Liver (tissue), 8 donors: ENCODE measurements at regions not wholly inside any gene's neighbourhood (a gene's known extent, or its start where the extent isn't known, plus 50 kb on each side); places are given as distances from the start of the nearest gene placed in this dataset.

Experiments used
- DNase-seq: peaks from one replicate; pipeline ENCODE4 v3.0.0-alpha.2; 2017; ENCODE audit warnings: low spot score
- H3K27ac ChIP-seq, 2 donors: one replicate each; pipeline ENCODE4 v1.7.0; 2013; ENCODE audit warnings: inconsistent platforms in 2 of 2, low read length in 2 of 2, control low read depth in 1 of 2, low read depth in 1 of 2, mild to moderate bottlenecking in 1 of 2
- H3K27me3 ChIP-seq, 4 donors: one replicate each; pipeline versions ENCODE4 v1.6.1 to v1.7.0; 2013; ENCODE audit warnings: low read length in 3 of 4, inconsistent platforms in 1 of 4, mild to moderate bottlenecking in 1 of 4, moderate library complexity in 1 of 4; ENCODE audit not compliant: control insufficient read depth in 4 of 4, insufficient read depth in 4 of 4
- H3K36me3 ChIP-seq, 4 donors: one replicate each; pipeline versions ENCODE4 v1.6.1 to v1.7.0; 2013; ENCODE audit warnings: low read length in 3 of 4, mild to moderate bottlenecking in 3 of 4, low read depth in 1 of 4, moderate library complexity in 1 of 4; ENCODE audit not compliant: control insufficient read depth in 4 of 4, insufficient read depth in 3 of 4
- H3K4me1 ChIP-seq, 4 donors: one replicate each; pipeline versions ENCODE4 v1.6.1 to v1.7.0; 2013; ENCODE audit warnings: low read length in 3 of 4, mild to moderate bottlenecking in 3 of 4, moderate library complexity in 1 of 4; ENCODE audit not compliant: control insufficient read depth in 4 of 4, insufficient read depth in 4 of 4
- H3K4me3 ChIP-seq, 3 donors: one replicate each; pipeline versions ENCODE4 v1.6.1 to v1.7.0; 2013; ENCODE audit warnings: low read length in 3 of 3, control low read depth in 1 of 3, low read depth in 1 of 3, mild to moderate bottlenecking in 1 of 3
- H3K9ac ChIP-seq, 2 donors: one replicate each; pipeline ENCODE4 v1.7.0; 2013; ENCODE audit warnings: low read length in 2 of 2, mild to moderate bottlenecking in 2 of 2, moderate library complexity in 2 of 2, control low read depth in 1 of 2, low read depth in 1 of 2
- H3K9me3 ChIP-seq, 4 donors: one replicate each; pipeline versions ENCODE4 v1.6.1 to v1.7.0; 2013; ENCODE audit warnings: low read length in 3 of 4; ENCODE audit not compliant: control insufficient read depth in 4 of 4
- EGR1 ChIP-seq, 2 donors: IDR thresholded peaks; 2 replicates each; pipeline ENCODE4 v1.6.1; 2016 to 2018; ENCODE audit warnings: antibody characterized with exemption in 2 of 2, low read depth in 2 of 2
- FOXA2 ChIP-seq: IDR thresholded peaks from 2 replicates; pipeline ENCODE4 v1.6.1; 2016; ENCODE audit warnings: antibody characterized with exemption
- HNF4A ChIP-seq, 2 donors: conservative IDR thresholded peaks; 2 replicates each; pipeline ENCODE4 v1.6.1; 2016; ENCODE audit warnings: antibody characterized with exemption in 2 of 2, mild to moderate bottlenecking in 2 of 2
- HNF4G ChIP-seq: IDR thresholded peaks from 2 replicates; pipeline ENCODE4 v1.6.1; 2016; ENCODE audit warnings: antibody characterized with exemption
- JUND ChIP-seq, 2 donors: IDR thresholded peaks; 2 replicates each; pipeline ENCODE4 v1.6.1; 2016; ENCODE audit warnings: antibody characterized with exemption in 2 of 2
- NR2F2 ChIP-seq: IDR thresholded peaks from 2 replicates; pipeline ENCODE4 v1.6.1; 2016; ENCODE audit warnings: antibody characterized with exemption
- RAD21 ChIP-seq, 2 donors: IDR thresholded peaks; 2 replicates each; pipeline ENCODE4 v1.6.1; 2016; ENCODE audit warnings: antibody characterized with exemption in 2 of 2, mild to moderate bottlenecking in 2 of 2
- RXRA ChIP-seq, 2 donors: IDR thresholded peaks; 2 replicates each; pipeline ENCODE4 v1.6.1; 2017 to 2018; ENCODE audit warnings: antibody characterized with exemption in 2 of 2, mild to moderate bottlenecking in 1 of 2
- TAF1 ChIP-seq: conservative IDR thresholded peaks from 2 replicates; pipeline ENCODE4 v1.6.1; 2016; ENCODE audit warnings: antibody characterized with exemption, mild to moderate bottlenecking
- YY1 ChIP-seq: IDR thresholded peaks from 2 replicates; pipeline ENCODE4 v1.6.1; 2016; ENCODE audit warnings: antibody characterized with exemption, mild to moderate bottlenecking
- WGBS: extraction: QIAGEN DNeasy Blood & Tissue Kit; methylation state at CpG from one replicate; pipeline ENCODE4 v1.1.7; 2013; 5-methylcytosine and 5-hydroxymethylcytosine counted together
- TF ChIP-seq, protein P1 (sequence below): fragments of 150-350 bp; IDR thresholded peaks from 2 replicates; pipeline ENCODE4 v1.5.1; 2017; ENCODE audit warnings: improper control_type of control experiment, low read depth, low read length; ENCODE audit not compliant: missing input control
- TF ChIP-seq, protein P2 (sequence below): IDR thresholded peaks from 2 replicates; pipeline ENCODE4 v1.6.1; 2016; ENCODE audit warnings: antibody characterized with exemption, mild to moderate bottlenecking
- TF ChIP-seq, protein P3 (sequence below): IDR thresholded peaks from 2 replicates; pipeline ENCODE4 v1.6.1; 2016; ENCODE audit warnings: antibody characterized with exemption
- TF ChIP-seq, protein P4 (sequence below): IDR thresholded peaks from 2 replicates; pipeline ENCODE4 v1.6.1; 2016; ENCODE audit warnings: antibody characterized with exemption
- TF ChIP-seq, protein P5 (sequence below): IDR thresholded peaks from 2 replicates; pipeline ENCODE4 v1.6.1; 2016; ENCODE audit warnings: antibody characterized with exemption
- donor health status: healthy.
- donor health status: healthy.
- donor health status: healthy.
- donor health status: healthy.
- donor health status: healthy.

DNA sequence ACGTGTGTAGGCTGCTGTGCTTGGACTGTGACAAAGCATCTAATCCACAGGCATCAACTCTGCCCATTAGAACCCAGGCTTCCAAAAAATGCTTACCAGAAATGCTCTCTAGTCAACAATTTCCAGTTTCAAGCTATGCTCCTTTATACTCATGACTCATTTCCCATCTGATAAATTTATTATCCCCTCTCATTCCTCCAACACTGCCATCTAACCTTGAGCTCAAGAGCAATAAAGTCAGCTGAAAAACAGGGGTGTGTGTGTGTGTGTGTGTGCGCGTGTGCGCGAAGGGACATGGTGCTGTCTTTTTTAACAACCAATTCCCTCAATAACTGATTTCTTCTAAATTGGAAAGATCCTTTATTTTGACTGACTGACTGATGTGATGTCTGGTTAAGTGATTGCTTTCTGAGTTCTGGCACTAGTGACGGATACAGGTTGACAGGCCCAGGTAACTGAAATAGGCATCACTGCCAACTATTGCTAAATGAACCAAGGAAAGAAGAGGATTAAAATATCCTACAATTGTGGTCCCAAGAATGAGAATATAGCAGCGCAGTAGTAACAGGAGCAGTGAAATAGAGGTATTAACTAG lies 405.5 kb downstream of the ZNF385D start:
- H3K36me3 ChIP-seq: no peaks in the 10 kb centered on the region
- DNase-seq: no peak
- H3K27me3 ChIP-seq: no peaks in the 10 kb centered on the region
- WGBS: 84% methylated on average over 7 of the region's 7 CpGs
- TF ChIP-seq HNF4A (conservative IDR thresholded peaks at IDR 0.05) (no peak), JUND (IDR thresholded peaks at IDR 0.05) (no peak), NR2F2 (no peak), RXRA (IDR thresholded peaks at IDR 0.05) (no peak), FOXA2 (no peak), EGR1 (IDR thresholded peaks at IDR 0.05; ENCODE audit: low read depth in 2 of 2) (no peak), HNF4G (no peak), YY1 (no peak), TAF1 (no peak)
- TF ChIP-seq, protein P1, sequence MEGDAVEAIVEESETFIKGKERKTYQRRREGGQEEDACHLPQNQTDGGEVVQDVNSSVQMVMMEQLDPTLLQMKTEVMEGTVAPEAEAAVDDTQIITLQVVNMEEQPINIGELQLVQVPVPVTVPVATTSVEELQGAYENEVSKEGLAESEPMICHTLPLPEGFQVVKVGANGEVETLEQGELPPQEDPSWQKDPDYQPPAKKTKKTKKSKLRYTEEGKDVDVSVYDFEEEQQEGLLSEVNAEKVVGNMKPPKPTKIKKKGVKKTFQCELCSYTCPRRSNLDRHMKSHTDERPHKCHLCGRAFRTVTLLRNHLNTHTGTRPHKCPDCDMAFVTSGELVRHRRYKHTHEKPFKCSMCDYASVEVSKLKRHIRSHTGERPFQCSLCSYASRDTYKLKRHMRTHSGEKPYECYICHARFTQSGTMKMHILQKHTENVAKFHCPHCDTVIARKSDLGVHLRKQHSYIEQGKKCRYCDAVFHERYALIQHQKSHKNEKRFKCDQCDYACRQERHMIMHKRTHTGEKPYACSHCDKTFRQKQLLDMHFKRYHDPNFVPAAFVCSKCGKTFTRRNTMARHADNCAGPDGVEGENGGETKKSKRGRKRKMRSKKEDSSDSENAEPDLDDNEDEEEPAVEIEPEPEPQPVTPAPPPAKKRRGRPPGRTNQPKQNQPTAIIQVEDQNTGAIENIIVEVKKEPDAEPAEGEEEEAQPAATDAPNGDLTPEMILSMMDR: no peak
- TF ChIP-seq, protein P2, sequence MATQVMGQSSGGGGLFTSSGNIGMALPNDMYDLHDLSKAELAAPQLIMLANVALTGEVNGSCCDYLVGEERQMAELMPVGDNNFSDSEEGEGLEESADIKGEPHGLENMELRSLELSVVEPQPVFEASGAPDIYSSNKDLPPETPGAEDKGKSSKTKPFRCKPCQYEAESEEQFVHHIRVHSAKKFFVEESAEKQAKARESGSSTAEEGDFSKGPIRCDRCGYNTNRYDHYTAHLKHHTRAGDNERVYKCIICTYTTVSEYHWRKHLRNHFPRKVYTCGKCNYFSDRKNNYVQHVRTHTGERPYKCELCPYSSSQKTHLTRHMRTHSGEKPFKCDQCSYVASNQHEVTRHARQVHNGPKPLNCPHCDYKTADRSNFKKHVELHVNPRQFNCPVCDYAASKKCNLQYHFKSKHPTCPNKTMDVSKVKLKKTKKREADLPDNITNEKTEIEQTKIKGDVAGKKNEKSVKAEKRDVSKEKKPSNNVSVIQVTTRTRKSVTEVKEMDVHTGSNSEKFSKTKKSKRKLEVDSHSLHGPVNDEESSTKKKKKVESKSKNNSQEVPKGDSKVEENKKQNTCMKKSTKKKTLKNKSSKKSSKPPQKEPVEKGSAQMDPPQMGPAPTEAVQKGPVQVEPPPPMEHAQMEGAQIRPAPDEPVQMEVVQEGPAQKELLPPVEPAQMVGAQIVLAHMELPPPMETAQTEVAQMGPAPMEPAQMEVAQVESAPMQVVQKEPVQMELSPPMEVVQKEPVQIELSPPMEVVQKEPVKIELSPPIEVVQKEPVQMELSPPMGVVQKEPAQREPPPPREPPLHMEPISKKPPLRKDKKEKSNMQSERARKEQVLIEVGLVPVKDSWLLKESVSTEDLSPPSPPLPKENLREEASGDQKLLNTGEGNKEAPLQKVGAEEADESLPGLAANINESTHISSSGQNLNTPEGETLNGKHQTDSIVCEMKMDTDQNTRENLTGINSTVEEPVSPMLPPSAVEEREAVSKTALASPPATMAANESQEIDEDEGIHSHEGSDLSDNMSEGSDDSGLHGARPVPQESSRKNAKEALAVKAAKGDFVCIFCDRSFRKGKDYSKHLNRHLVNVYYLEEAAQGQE: no peak
- TF ChIP-seq, protein P3, sequence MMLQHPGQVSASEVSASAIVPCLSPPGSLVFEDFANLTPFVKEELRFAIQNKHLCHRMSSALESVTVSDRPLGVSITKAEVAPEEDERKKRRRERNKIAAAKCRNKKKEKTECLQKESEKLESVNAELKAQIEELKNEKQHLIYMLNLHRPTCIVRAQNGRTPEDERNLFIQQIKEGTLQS: no peak
- TF ChIP-seq, protein P4, sequence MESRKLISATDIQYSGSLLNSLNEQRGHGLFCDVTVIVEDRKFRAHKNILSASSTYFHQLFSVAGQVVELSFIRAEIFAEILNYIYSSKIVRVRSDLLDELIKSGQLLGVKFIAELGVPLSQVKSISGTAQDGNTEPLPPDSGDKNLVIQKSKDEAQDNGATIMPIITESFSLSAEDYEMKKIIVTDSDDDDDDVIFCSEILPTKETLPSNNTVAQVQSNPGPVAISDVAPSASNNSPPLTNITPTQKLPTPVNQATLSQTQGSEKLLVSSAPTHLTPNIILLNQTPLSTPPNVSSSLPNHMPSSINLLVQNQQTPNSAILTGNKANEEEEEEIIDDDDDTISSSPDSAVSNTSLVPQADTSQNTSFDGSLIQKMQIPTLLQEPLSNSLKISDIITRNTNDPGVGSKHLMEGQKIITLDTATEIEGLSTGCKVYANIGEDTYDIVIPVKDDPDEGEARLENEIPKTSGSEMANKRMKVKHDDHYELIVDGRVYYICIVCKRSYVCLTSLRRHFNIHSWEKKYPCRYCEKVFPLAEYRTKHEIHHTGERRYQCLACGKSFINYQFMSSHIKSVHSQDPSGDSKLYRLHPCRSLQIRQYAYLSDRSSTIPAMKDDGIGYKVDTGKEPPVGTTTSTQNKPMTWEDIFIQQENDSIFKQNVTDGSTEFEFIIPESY: no peak
- TF ChIP-seq, protein P5, sequence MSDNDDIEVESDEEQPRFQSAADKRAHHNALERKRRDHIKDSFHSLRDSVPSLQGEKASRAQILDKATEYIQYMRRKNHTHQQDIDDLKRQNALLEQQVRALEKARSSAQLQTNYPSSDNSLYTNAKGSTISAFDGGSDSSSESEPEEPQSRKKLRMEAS: no peak
- no peaks in the 10 kb centered on the region for H3K4me1 ChIP-seq
- H3K4me3 ChIP-seq: no peak overlapping the region
- H3K9me3 ChIP-seq: no peaks in the 10 kb centered on the region
- H3K9ac ChIP-seq: no peak overlapping the region
- H3K27ac ChIP-seq: no peak overlapping the region

DNA sequence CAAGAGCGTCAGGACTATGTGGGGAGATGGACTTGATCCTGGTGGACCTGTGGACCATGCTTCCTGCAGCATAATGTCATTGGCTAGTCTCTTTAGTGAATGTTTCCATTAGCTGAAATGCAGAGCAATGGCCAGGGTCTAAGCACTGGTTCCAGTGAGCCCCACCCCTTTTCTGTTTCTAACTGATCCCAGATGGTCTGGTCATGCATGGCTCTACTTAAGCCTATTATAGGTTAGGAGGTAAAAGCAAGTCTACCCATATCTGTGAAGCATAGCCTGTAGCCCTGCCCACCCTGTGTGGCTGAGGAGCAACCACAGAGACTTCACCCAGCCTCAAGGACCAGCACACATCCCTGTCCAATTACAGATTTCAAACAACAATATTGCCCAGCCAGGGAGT lies 419.2 kb downstream of the ZNF385D start:
- Histone ChIP-seq H3K9ac (no peak overlapping the region), H3K9me3 (no peaks in the 10 kb centered on the region), H3K27me3 (no peaks in the 10 kb centered on the region), H3K4me1 (peaks cover 0 to 6% (median 2%) of the 10 kb centered on the region in 4 donors), H3K36me3 (no peaks in the 10 kb centered on the region), H3K4me3 (no peak overlapping the region), H3K27ac (no peak overlapping the region)
- WGBS: 86% methylated on average over 1 of the region's 1 CpG
- DNase-seq: no peak
- TF ChIP-seq, protein P2: no peak
- TF ChIP-seq, protein P3: no peak
- no peak for TF ChIP-seq HNF4G
- no peak for TF ChIP-seq HNF4A (conservative IDR thresholded peaks at IDR 0.05)
- no peak for TF ChIP-seq YY1
- TF ChIP-seq NR2F2: no peak
- no peak for TF ChIP-seq RAD21 (IDR thresholded peaks at IDR 0.05)
- TF ChIP-seq, protein P1: no peak
- no peak for TF ChIP-seq TAF1
- no peak for TF ChIP-seq JUND (IDR thresholded peaks at IDR 0.05)
- no peak for TF ChIP-seq EGR1 (IDR thresholded peaks at IDR 0.05; ENCODE audit: low read depth in 2 of 2)
